ENCODE measurements at regions not wholly inside any gene's neighbourhood (a gene's known extent, or its start where the extent isn't known, plus 50 kb on each side); places are given as distances from the start of the nearest gene placed in this dataset.

DNA sequence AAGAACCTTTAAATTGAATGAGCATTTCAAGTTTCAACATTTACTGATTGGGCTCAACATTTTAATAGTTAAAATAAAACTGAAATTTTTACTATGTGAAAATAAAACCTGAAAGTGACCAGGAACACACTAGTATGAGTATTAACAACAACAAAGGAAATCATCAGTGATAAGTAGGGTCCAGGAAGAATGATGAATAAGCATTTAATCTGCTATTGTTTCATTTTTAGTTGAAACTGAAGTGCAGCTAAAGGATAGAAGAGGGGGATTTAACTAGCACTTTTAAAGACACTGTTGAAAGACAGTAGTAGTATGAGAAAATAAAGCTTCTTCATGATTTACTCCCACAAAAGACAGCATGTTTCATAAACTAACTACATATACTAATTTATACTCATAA, 250.9 kb upstream of the IPO5 start:
- Histone ChIP-seq H3K9ac (ENCODE audit: control insufficient read depth, insufficient read depth, low read length) (no peak overlapping the region), H3K79me2 (ENCODE audit: control insufficient read depth, insufficient read depth, low read length) (no peaks in the 10 kb centered on the region), H4K20me1 (ENCODE audit: control insufficient read depth, insufficient read depth) (no peaks in the 10 kb centered on the region), H3K27me3 (replicated peaks in 1 of 2; ENCODE audit: control insufficient read depth in 2 of 2, insufficient read depth in 2 of 2, low read length in 1 of 2) (no peaks in the 10 kb centered on the region), H2AFZ (ENCODE audit: control insufficient read depth, low read depth, low read length) (no peak overlapping the region), H3K9me3 (replicated peaks; ENCODE audit: control insufficient read depth, insufficient read depth, low read length) (no peaks in the 10 kb centered on the region), H3K4me2 (ENCODE audit: control insufficient read depth, insufficient read depth) (no peak overlapping the region), H3K36me3 (ENCODE audit: control insufficient read depth in 2 of 2, insufficient read depth in 2 of 2, low read length in 1 of 2) (no peaks in the 10 kb centered on the region), H3K4me1 (ENCODE audit: control insufficient read depth, insufficient read depth, low read length) (no peaks in the 10 kb centered on the region), H3K27ac (ENCODE audit: control insufficient read depth, insufficient read depth) (no peak overlapping the region), H3K4me3 (no peak overlapping the region)
- ChIA-PET RAD21 (ENCODE audit: unreplicated experiment) (no interaction called here), CTCF (no interaction called here), POLR2A (no interaction called here), SMC1A (ENCODE audit: uncharacterized antibody, unreplicated experiment) (no interaction called here)
- FAIRE-seq: no peak
- intact Hi-C loops (cut with micrococcal nuclease; ENCODE audit: unreplicated experiment) (no loop called here), in situ Hi-C loops (cut with MboI) (no loop called here)
- no TSS peak for BruUV-seq (replicated peaks)
- ATAC-seq: no peak
- no peak for DNase-seq (ENCODE audit: low read depth, low spot score)
- TF ChIP-seq ZBED1 (IDR thresholded peaks at IDR 0.05; ENCODE audit: borderline replicate concordance) (no peak), ZSCAN29 (IDR thresholded peaks at IDR 0.05) (no peak), NBN (IDR thresholded peaks at IDR 0.05) (no peak), NR2C1 (IDR thresholded peaks at IDR 0.05) (no peak), JUND (IDR thresholded peaks at IDR 0.05; ENCODE audit: low read depth, low read length) (no peak), CEBPB (IDR thresholded peaks at IDR 0.05; ENCODE audit: borderline replicate concordance in 1 of 2, low read depth in 2 of 2, low read length in 2 of 2) (no peak), PAX5 (IDR thresholded peaks at IDR 0.05; ENCODE audit: borderline replicate concordance, low read depth, low read length) (no peak), TARDBP (IDR thresholded peaks at IDR 0.05; ENCODE audit: borderline replicate concordance) (no peak), POLR2A (IDR thresholded peaks at IDR 0.05; ENCODE audit: low read depth, low read length) (no peak), SREBF2 (IDR thresholded peaks at IDR 0.05; ENCODE audit: low read length) (no peak)
- TF ChIP-seq, protein P1, sequence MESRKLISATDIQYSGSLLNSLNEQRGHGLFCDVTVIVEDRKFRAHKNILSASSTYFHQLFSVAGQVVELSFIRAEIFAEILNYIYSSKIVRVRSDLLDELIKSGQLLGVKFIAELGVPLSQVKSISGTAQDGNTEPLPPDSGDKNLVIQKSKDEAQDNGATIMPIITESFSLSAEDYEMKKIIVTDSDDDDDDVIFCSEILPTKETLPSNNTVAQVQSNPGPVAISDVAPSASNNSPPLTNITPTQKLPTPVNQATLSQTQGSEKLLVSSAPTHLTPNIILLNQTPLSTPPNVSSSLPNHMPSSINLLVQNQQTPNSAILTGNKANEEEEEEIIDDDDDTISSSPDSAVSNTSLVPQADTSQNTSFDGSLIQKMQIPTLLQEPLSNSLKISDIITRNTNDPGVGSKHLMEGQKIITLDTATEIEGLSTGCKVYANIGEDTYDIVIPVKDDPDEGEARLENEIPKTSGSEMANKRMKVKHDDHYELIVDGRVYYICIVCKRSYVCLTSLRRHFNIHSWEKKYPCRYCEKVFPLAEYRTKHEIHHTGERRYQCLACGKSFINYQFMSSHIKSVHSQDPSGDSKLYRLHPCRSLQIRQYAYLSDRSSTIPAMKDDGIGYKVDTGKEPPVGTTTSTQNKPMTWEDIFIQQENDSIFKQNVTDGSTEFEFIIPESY (IDR thresholded peaks at IDR 0.05): no peak
- TF ChIP-seq, protein P2, sequence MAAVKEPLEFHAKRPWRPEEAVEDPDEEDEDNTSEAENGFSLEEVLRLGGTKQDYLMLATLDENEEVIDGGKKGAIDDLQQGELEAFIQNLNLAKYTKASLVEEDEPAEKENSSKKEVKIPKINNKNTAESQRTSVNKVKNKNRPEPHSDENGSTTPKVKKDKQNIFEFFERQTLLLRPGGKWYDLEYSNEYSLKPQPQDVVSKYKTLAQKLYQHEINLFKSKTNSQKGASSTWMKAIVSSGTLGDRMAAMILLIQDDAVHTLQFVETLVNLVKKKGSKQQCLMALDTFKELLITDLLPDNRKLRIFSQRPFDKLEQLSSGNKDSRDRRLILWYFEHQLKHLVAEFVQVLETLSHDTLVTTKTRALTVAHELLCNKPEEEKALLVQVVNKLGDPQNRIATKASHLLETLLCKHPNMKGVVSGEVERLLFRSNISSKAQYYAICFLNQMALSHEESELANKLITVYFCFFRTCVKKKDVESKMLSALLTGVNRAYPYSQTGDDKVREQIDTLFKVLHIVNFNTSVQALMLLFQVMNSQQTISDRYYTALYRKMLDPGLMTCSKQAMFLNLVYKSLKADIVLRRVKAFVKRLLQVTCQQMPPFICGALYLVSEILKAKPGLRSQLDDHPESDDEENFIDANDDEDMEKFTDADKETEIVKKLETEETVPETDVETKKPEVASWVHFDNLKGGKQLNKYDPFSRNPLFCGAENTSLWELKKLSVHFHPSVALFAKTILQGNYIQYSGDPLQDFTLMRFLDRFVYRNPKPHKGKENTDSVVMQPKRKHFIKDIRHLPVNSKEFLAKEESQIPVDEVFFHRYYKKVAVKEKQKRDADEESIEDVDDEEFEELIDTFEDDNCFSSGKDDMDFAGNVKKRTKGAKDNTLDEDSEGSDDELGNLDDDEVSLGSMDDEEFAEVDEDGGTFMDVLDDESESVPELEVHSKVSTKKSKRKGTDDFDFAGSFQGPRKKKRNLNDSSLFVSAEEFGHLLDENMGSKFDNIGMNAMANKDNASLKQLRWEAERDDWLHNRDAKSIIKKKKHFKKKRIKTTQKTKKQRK (IDR thresholded peaks at IDR 0.05; ENCODE audit: low read depth, low read length): no peak
- TF ChIP-seq, protein P3, sequence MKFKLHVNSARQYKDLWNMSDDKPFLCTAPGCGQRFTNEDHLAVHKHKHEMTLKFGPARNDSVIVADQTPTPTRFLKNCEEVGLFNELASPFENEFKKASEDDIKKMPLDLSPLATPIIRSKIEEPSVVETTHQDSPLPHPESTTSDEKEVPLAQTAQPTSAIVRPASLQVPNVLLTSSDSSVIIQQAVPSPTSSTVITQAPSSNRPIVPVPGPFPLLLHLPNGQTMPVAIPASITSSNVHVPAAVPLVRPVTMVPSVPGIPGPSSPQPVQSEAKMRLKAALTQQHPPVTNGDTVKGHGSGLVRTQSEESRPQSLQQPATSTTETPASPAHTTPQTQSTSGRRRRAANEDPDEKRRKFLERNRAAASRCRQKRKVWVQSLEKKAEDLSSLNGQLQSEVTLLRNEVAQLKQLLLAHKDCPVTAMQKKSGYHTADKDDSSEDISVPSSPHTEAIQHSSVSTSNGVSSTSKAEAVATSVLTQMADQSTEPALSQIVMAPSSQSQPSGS (IDR thresholded peaks at IDR 0.05; ENCODE audit: low read length): no peak

All from GM12878 (cell line).